ENCODE measurements at regions not wholly inside any gene's neighbourhood (a gene's known extent, or its start where the extent isn't known, plus 50 kb on each side); places are given as distances from the start of the nearest gene placed in this dataset.
"Not testable (repeated sequence)": the region's sequence is repeated elsewhere in the genome, so short reads cannot be mapped to it uniquely, and the experiment has no call there.

- no peak overlapping the region for H3K27ac Mint-ChIP-seq (ENCODE audit: unreplicated experiment)
- TF ChIP-seq, protein P1, sequence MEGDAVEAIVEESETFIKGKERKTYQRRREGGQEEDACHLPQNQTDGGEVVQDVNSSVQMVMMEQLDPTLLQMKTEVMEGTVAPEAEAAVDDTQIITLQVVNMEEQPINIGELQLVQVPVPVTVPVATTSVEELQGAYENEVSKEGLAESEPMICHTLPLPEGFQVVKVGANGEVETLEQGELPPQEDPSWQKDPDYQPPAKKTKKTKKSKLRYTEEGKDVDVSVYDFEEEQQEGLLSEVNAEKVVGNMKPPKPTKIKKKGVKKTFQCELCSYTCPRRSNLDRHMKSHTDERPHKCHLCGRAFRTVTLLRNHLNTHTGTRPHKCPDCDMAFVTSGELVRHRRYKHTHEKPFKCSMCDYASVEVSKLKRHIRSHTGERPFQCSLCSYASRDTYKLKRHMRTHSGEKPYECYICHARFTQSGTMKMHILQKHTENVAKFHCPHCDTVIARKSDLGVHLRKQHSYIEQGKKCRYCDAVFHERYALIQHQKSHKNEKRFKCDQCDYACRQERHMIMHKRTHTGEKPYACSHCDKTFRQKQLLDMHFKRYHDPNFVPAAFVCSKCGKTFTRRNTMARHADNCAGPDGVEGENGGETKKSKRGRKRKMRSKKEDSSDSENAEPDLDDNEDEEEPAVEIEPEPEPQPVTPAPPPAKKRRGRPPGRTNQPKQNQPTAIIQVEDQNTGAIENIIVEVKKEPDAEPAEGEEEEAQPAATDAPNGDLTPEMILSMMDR (IDR thresholded peaks at IDR 0.05; ENCODE audit: unreplicated experiment) = no peak
- no peaks in the 10 kb centered on the region for H3K36me3 Mint-ChIP-seq (ENCODE audit: insufficient read depth, unreplicated experiment)
- peaks cover 3% of the 10 kb centered on the region for H3K9me3 Mint-ChIP-seq (ENCODE audit: low read depth, unreplicated experiment)
- no TSS peak for BruUV-seq (replicated peaks)
- no peak for DNase-seq
- no peaks in the 10 kb centered on the region for H3K4me1 Mint-ChIP-seq (ENCODE audit: low read depth, unreplicated experiment)
- CTCF ChIA-PET = no interaction called here
- intact Hi-C loops (cut with micrococcal nuclease; ENCODE audit: unreplicated experiment) = no loop called here
- no peak overlapping the region for H3K4me3 Mint-ChIP-seq (ENCODE audit: low read depth, unreplicated experiment)
- no peaks in the 10 kb centered on the region for H3K27me3 Mint-ChIP-seq (ENCODE audit: unreplicated experiment)
Measured at GRCh38 chr6:155813548-155813947, 357.9 kb upstream of the NOX3 start.

DNA sequence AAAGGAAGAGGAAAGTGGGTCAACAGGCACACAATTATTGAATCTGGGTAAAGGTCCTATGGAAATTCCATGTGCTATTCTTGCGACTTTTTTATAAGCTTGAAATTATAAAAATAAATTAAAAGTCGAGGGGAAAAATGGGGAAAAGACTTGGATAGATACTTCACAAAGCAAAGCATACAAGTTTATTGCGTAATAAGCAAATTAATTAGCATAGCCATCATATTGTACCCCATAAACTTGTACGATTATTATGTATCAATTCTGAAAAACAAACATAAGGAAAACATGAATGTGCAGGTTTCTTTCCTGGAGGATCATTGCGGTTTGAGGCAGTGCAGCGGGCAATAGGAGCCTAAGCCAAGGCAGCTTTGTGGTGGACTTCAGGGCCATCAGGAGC, 351.6 kb upstream of the NOX3 start:
- intact Hi-C loops (cut with micrococcal nuclease; ENCODE audit: unreplicated experiment) = no loop called here
- H3K27me3 Mint-ChIP-seq (ENCODE audit: unreplicated experiment) = no peaks in the 10 kb centered on the region

GRCh38 chr6:155801046-155801445, 345.4 kb upstream of the NOX3 start:
- Mint-ChIP-seq H3K9me3 (ENCODE audit: low read depth, unreplicated experiment) (peaks cover 6% of the 10 kb centered on the region), H3K27me3 (ENCODE audit: unreplicated experiment) (no peaks in the 10 kb centered on the region), H3K27ac (ENCODE audit: unreplicated experiment) (no peak overlapping the region), H3K4me3 (ENCODE audit: low read depth, unreplicated experiment) (no peak overlapping the region), H3K36me3 (ENCODE audit: insufficient read depth, unreplicated experiment) (no peaks in the 10 kb centered on the region), H3K4me1 (ENCODE audit: low read depth, unreplicated experiment) (peaks cover 8% of the 10 kb centered on the region)
- intact Hi-C loops (cut with micrococcal nuclease; ENCODE audit: unreplicated experiment) = no loop called here
- BruUV-seq (replicated peaks) = no TSS peak
- no peak for DNase-seq
- TF ChIP-seq, protein P1 (IDR thresholded peaks at IDR 0.05; ENCODE audit: unreplicated experiment) = no peak
- CTCF ChIA-PET = no interaction called here

More for the DNA sequence above, 351.6 kb upstream of the NOX3 start:
- BruUV-seq (replicated peaks) = no TSS peak
- TF ChIP-seq, protein P1 (IDR thresholded peaks at IDR 0.05; ENCODE audit: unreplicated experiment) = no peak
- no peak overlapping the region for H3K4me3 Mint-ChIP-seq (ENCODE audit: low read depth, unreplicated experiment)
- peaks cover 3% of the 10 kb centered on the region for H3K9me3 Mint-ChIP-seq (ENCODE audit: low read depth, unreplicated experiment)
- DNase-seq = no peak
- CTCF ChIA-PET = interaction anchor here (0.6 kb wide), 1 partner anchor 962 kb away, joined by 6 read pairs; no protein-coding TSS in a partner anchor
- no peaks in the 10 kb centered on the region for H3K36me3 Mint-ChIP-seq (ENCODE audit: insufficient read depth, unreplicated experiment)
- H3K27ac Mint-ChIP-seq (ENCODE audit: unreplicated experiment) = no peak overlapping the region
- H3K4me1 Mint-ChIP-seq (ENCODE audit: low read depth, unreplicated experiment) = no peaks in the 10 kb centered on the region

DNA sequence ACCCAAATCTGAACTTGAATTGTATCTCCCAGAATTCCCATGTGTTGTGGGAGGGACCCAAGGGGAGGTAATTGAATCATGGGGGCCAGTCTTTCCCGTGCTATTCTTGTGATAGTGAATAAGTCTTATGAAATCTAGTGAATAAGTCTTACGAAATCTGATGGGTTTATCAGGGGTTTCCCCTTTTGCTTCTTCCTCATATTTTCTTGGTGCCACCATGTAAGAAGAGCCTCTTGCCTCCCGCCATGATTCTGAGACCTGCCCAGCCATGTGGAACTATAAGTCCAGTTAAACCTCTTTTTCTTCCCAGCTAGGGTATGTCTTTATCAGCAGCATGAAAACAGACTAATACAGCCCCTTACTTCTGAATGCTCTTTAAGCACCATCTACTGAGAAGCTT, 343.2 kb upstream of the NOX3 start:
- H3K27ac Mint-ChIP-seq (ENCODE audit: unreplicated experiment); H3K27me3 Mint-ChIP-seq (ENCODE audit: unreplicated experiment); H3K9me3 Mint-ChIP-seq (ENCODE audit: low read depth, unreplicated experiment); BruUV-seq (replicated peaks); DNase-seq; CTCF ChIA-PET; H3K4me3 Mint-ChIP-seq (ENCODE audit: low read depth, unreplicated experiment): not testable (repeated sequence)
- Mint-ChIP-seq H3K4me1 (ENCODE audit: low read depth, unreplicated experiment) (peaks cover 19% of the 10 kb centered on the region), H3K36me3 (ENCODE audit: insufficient read depth, unreplicated experiment) (peaks cover 11% of the 10 kb centered on the region)
- intact Hi-C loops (cut with micrococcal nuclease; ENCODE audit: unreplicated experiment) = loop anchor here (5.0 kb wide), 1 partner anchor 83 kb away; no protein-coding TSS in a partner anchor

DNA sequence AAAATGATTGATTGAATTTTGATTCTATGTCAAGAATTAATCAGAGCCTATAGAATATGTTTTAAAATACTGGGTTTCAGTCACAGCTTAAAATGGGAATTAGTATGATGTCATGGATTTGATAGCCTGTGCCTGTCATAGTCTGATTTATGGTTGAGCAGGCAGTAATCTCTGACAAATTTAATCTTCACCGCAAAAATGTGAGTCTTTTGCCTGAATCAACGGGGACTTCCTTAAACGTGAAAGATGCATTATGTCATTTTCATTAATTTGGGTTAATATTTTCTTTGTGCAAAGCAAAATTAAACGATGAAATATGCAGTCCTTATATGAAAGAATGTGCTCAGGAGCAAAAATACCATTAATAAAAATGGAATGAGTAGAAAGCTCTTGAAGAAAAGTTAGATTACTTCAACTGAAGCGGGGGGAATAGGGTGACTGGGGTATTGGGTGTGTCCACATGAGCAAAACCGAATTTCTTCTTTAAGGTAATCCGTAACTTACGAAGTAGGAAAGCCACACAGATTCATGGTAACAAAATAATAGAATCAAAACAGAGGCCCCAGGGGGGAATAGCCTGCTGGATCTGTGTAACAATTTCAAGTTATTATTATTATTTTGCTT, 339.6 kb upstream of the NOX3 start:
- CTCF ChIA-PET = interaction anchor here (1.1 to 1.5 kb wide), 2 partner anchors 10 to 266 kb away, joined by 4 read pairs; no protein-coding TSS in a partner anchor
- Mint-ChIP-seq H3K4me1 (ENCODE audit: low read depth, unreplicated experiment) (peaks cover 35% of the 10 kb centered on the region), H3K27me3 (ENCODE audit: unreplicated experiment) (no peaks in the 10 kb centered on the region), H3K9me3 (ENCODE audit: low read depth, unreplicated experiment) (peaks cover 7% of the 10 kb centered on the region), H3K36me3 (ENCODE audit: insufficient read depth, unreplicated experiment) (peaks cover 11% of the 10 kb centered on the region), H3K4me3 (ENCODE audit: low read depth, unreplicated experiment) (no peak overlapping the region), H3K27ac (ENCODE audit: unreplicated experiment) (peak overlapping the region; percentile 90)
- DNase-seq = peak; percentile 20
- TF ChIP-seq, protein P1 (IDR thresholded peaks at IDR 0.05; ENCODE audit: unreplicated experiment) = no peak
- intact Hi-C loops (cut with micrococcal nuclease; ENCODE audit: unreplicated experiment) = loop anchor here (5.0 kb wide), 1 partner anchor 87 kb away; no protein-coding TSS in a partner anchor
- BruUV-seq (replicated peaks) = no TSS peak
